ENCODE measurements at regions not wholly inside any gene's neighbourhood (a gene's known extent, or its start where the extent isn't known, plus 50 kb on each side); places are given as distances from the start of the nearest gene placed in this dataset.
"Not testable (repeated sequence)": the region's sequence is repeated elsewhere in the genome, so short reads cannot be mapped to it uniquely, and the experiment has no call there.

GRCh38 chr1:157302724-157303123, 164.5 kb upstream of the ETV3 start:
- no peaks in the 10 kb centered on the region for H3K9me3 ChIP-seq
- no peaks in the 10 kb centered on the region for H3K36me3 ChIP-seq
- H3K4me1 ChIP-seq, result no peaks in the 10 kb centered on the region
- DNase-seq, result no peak
- no peak overlapping the region for H3K4me3 ChIP-seq (ENCODE audit: low read depth, low read length)
- TF ChIP-seq CTCF (IDR thresholded peaks at IDR 0.05; ENCODE audit: low read depth, low read length), result no peak
- no peaks in the 10 kb centered on the region for H3K27me3 ChIP-seq

GRCh38 chr1:157302199-157302497, 164.0 kb upstream of the ETV3 start:
- Histone ChIP-seq H3K4me3 (ENCODE audit: low read depth, low read length) (no peak overlapping the region), H3K9me3 (no peaks in the 10 kb centered on the region), H3K36me3 (no peaks in the 10 kb centered on the region), H3K27me3 (no peaks in the 10 kb centered on the region), H3K4me1 (no peaks in the 10 kb centered on the region)
- DNase-seq, result no peak
- no peak for TF ChIP-seq CTCF (IDR thresholded peaks at IDR 0.05; ENCODE audit: low read depth, low read length)

- H3K9me3 ChIP-seq, result no peaks in the 10 kb centered on the region
- H3K27me3 ChIP-seq, result no peaks in the 10 kb centered on the region
- no peaks in the 10 kb centered on the region for H3K4me1 ChIP-seq
- no peak for TF ChIP-seq CTCF (IDR thresholded peaks at IDR 0.05; ENCODE audit: low read depth, low read length)
- H3K36me3 ChIP-seq, result no peaks in the 10 kb centered on the region
- H3K4me3 ChIP-seq (ENCODE audit: low read depth, low read length), result no peak overlapping the region
- DNase-seq, result no peak
Measured at GRCh38 chr1:157301477-157302198, 163.4 kb upstream of the ETV3 start.

- H3K4me3 ChIP-seq (ENCODE audit: low read depth, low read length); H3K9me3 ChIP-seq; H3K36me3 ChIP-seq; DNase-seq; H3K4me1 ChIP-seq: not testable (repeated sequence)
- peaks cover 16% of the 10 kb centered on the region for H3K27me3 ChIP-seq
Measured at GRCh38 chr1:157294387-157295145, 156.4 kb upstream of the ETV3 start.

GRCh38 chr1:157292809-157293564, 154.8 kb upstream of the ETV3 start:
- Histone ChIP-seq H3K36me3 (no peaks in the 10 kb centered on the region), H3K27me3 (peaks cover 16% of the 10 kb centered on the region), H3K9me3 (no peaks in the 10 kb centered on the region), H3K4me3 (ENCODE audit: low read depth, low read length) (no peak overlapping the region), H3K4me1 (no peaks in the 10 kb centered on the region)
- DNase-seq, result no peak
- TF ChIP-seq CTCF (IDR thresholded peaks at IDR 0.05; ENCODE audit: low read depth, low read length), result no peak

GRCh38 chr1:157292302-157292701, 154.1 kb upstream of the ETV3 start:
- H3K4me1 ChIP-seq, result no peaks in the 10 kb centered on the region
- no peak for TF ChIP-seq CTCF (IDR thresholded peaks at IDR 0.05; ENCODE audit: low read depth, low read length)
- no peaks in the 10 kb centered on the region for H3K9me3 ChIP-seq
- no peak overlapping the region for H3K4me3 ChIP-seq (ENCODE audit: low read depth, low read length)
- no peaks in the 10 kb centered on the region for H3K36me3 ChIP-seq
- H3K27me3 ChIP-seq, result peaks cover 16% of the 10 kb centered on the region
- DNase-seq, result no peak

All from BE2C (cell line).